ENCODE measurements at regions not wholly inside any gene's neighbourhood (a gene's known extent, or its start where the extent isn't known, plus 50 kb on each side); places are given as distances from the start of the nearest gene placed in this dataset.

GRCh38 chr3:78130741-78131290 lies 1090.9 kb downstream of the ROBO2 start:
- no peak for DNase-seq
- Histone ChIP-seq H3K27ac (no peak overlapping the region), H3K4me3 (no peak overlapping the region), H3K9me3 (no peaks in the 10 kb centered on the region), H3K27me3 (no peaks in the 10 kb centered on the region), H3K4me1 (no peaks in the 10 kb centered on the region), H3K36me3 (no peaks in the 10 kb centered on the region)
- TF ChIP-seq CTCF (IDR thresholded peaks at IDR 0.05), result no peak
- TF ChIP-seq POLR2A (IDR thresholded peaks at IDR 0.05), result no peak

- Histone ChIP-seq H3K4me3 (no peak overlapping the region), H3K27ac (no peak overlapping the region), H3K36me3 (no peaks in the 10 kb centered on the region), H3K27me3 (no peaks in the 10 kb centered on the region), H3K9me3 (no peaks in the 10 kb centered on the region), H3K4me1 (no peaks in the 10 kb centered on the region)
- TF ChIP-seq CTCF (IDR thresholded peaks at IDR 0.05) (no peak), POLR2A (IDR thresholded peaks at IDR 0.05) (no peak)
- no peak for DNase-seq
Observed at GRCh38 chr3:78134496-78134895, 1094.6 kb downstream of the ROBO2 start.

GRCh38 chr3:78139166-78139565 lies 1099.3 kb downstream of the ROBO2 start:
- DNase-seq, result no peak
- no peaks in the 10 kb centered on the region for H3K36me3 ChIP-seq
- no peak for TF ChIP-seq POLR2A (IDR thresholded peaks at IDR 0.05)
- no peak for TF ChIP-seq CTCF (IDR thresholded peaks at IDR 0.05)

GRCh38 chr3:78140274-78140673 lies 1100.4 kb downstream of the ROBO2 start:
- H3K27ac ChIP-seq, result no peak overlapping the region
- DNase-seq, result no peak
- H3K27me3 ChIP-seq, result no peaks in the 10 kb centered on the region
- no peaks in the 10 kb centered on the region for H3K4me1 ChIP-seq
- no peak for TF ChIP-seq CTCF (IDR thresholded peaks at IDR 0.05)
- no peak for TF ChIP-seq POLR2A (IDR thresholded peaks at IDR 0.05)
- H3K4me3 ChIP-seq, result no peak overlapping the region
- no peaks in the 10 kb centered on the region for H3K36me3 ChIP-seq
- no peaks in the 10 kb centered on the region for H3K9me3 ChIP-seq

More at GRCh38 chr3:78139166-78139565, 1099.3 kb downstream of the ROBO2 start:
- H3K9me3 ChIP-seq, result no peaks in the 10 kb centered on the region
- no peak overlapping the region for H3K27ac ChIP-seq
- H3K4me3 ChIP-seq, result no peak overlapping the region
- no peaks in the 10 kb centered on the region for H3K27me3 ChIP-seq
- H3K4me1 ChIP-seq, result no peaks in the 10 kb centered on the region

GRCh38 chr3:78140866-78141265 lies 1101.0 kb downstream of the ROBO2 start:
- Histone ChIP-seq H3K4me3 (no peak overlapping the region), H3K4me1 (no peaks in the 10 kb centered on the region), H3K9me3 (no peaks in the 10 kb centered on the region), H3K36me3 (no peaks in the 10 kb centered on the region), H3K27me3 (no peaks in the 10 kb centered on the region), H3K27ac (no peak overlapping the region)
- no peak for TF ChIP-seq POLR2A (IDR thresholded peaks at IDR 0.05)
- no peak for TF ChIP-seq CTCF (IDR thresholded peaks at IDR 0.05)
- no peak for DNase-seq

GRCh38 chr3:78141269-78141668 lies 1101.4 kb downstream of the ROBO2 start:
- Histone ChIP-seq H3K36me3 (no peaks in the 10 kb centered on the region), H3K9me3 (no peaks in the 10 kb centered on the region)

More at GRCh38 chr3:78141269-78141668, 1101.4 kb downstream of the ROBO2 start:
- Histone ChIP-seq H3K4me1 (no peaks in the 10 kb centered on the region), H3K27ac (no peak overlapping the region), H3K27me3 (no peaks in the 10 kb centered on the region), H3K4me3 (no peak overlapping the region)
- no peak for DNase-seq
- no peak for TF ChIP-seq CTCF (IDR thresholded peaks at IDR 0.05)
- no peak for TF ChIP-seq POLR2A (IDR thresholded peaks at IDR 0.05)

Measured in Peyer's patch (tissue), 4 donors.